Testis (tissue), 2 donors: ENCODE measurements at regions not wholly inside any gene's neighbourhood (a gene's known extent, or its start where the extent isn't known, plus 50 kb on each side); places are given as distances from the start of the nearest gene placed in this dataset.

ENCODE experiments used
- DNase-seq: peaks from one replicate; pipeline ENCODE4 v3.0.0-alpha.2; 2019
- H3K27ac ChIP-seq, 2 donors: fragments of 200-600 bp; sonication (generic); one replicate each; pipeline ENCODE4 v1.5.1; 2019
- H3K27me3 ChIP-seq: fragments of 200-600 bp; sonication (generic); one replicate; pipeline ENCODE4 v1.5.1; 2019
- H3K36me3 ChIP-seq: fragments of 200-600 bp; sonication (generic); one replicate; pipeline ENCODE4 v1.5.1; 2017; ENCODE audit warnings: low read depth; ENCODE audit errors: missing control alignments
- H3K4me1 ChIP-seq: fragments of 200-600 bp; sonication (generic); one replicate; pipeline ENCODE4 v1.5.1; 2019
- H3K4me3 ChIP-seq, 2 donors: fragments of 200-600 bp; sonication (generic); one replicate each; pipeline ENCODE4 v1.5.1; 2017 to 2019
- H3K9me3 ChIP-seq: fragments of 200-600 bp; sonication (generic); one replicate; pipeline ENCODE4 v1.5.1; 2017
- POLR2A ChIP-seq: fragments of 450-650 bp; IDR thresholded peaks from one replicate; pipeline ENCODE4 v1.6.1; 2017; ENCODE audit warnings: antibody characterized with exemption, mild to moderate bottlenecking, moderate library complexity
- WGBS, 2 donors: methylation state at CpG; one replicate each; pipeline ENCODE4 v1.1.5; 2018; 5-methylcytosine and 5-hydroxymethylcytosine counted together
- intact Hi-C: fragments of 100-400 bp; cut with DNase I; formaldehyde crosslinking; loops from one replicate; pipeline ENCODE4 v1.15.1; 2023; ENCODE audit warnings: low total_unique reads
- TF ChIP-seq, protein P1 (sequence below), 3 experiments: fragments of 450-650 bp in 2 of 3; fragments of 200-600 bp in 1 of 3; sonication (generic) in 1 of 3; IDR thresholded peaks; one replicate each; pipeline ENCODE4 v1.5.1; 2016 to 2019; ENCODE audit warnings: antibody characterized with exemption in 3 of 3, mild to moderate bottlenecking in 2 of 3, moderate library complexity in 1 of 3

DNA sequence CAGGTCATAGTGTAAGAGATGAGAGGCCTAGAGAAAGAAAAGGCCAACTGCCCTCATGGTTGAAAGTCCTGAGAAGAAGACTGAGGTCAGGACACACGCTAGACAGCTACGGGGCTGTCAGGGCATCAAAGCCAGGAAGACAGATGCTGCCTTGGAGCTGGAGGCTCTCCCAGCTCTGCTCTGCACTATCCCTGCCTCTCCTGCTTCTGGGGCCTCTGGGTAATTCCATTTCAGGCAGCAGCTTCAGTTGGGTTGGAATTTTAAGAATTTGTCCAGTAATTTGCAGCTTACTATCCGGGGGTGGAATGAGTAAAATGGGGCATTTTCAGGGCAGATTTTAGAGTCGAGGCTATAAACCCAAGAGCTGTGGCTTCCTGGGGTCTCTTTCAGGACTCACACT lies 76.2 kb upstream of the CTAGE1 start:
- Histone ChIP-seq H3K27ac (no peak overlapping the region), H3K9me3 (no peaks in the 10 kb centered on the region), H3K27me3 (no peaks in the 10 kb centered on the region), H3K4me3 (no peak overlapping the region), H3K4me1 (no peaks in the 10 kb centered on the region), H3K36me3 (no peaks in the 10 kb centered on the region)
- intact Hi-C loops: loop anchor here (10.0 kb wide), 1 partner anchor 51 kb away; no protein-coding TSS in a partner anchor
- 58 to 79% methylated on average over 4 of the region's 4 CpGs for WGBS, 2 donors
- TF ChIP-seq, protein P1, sequence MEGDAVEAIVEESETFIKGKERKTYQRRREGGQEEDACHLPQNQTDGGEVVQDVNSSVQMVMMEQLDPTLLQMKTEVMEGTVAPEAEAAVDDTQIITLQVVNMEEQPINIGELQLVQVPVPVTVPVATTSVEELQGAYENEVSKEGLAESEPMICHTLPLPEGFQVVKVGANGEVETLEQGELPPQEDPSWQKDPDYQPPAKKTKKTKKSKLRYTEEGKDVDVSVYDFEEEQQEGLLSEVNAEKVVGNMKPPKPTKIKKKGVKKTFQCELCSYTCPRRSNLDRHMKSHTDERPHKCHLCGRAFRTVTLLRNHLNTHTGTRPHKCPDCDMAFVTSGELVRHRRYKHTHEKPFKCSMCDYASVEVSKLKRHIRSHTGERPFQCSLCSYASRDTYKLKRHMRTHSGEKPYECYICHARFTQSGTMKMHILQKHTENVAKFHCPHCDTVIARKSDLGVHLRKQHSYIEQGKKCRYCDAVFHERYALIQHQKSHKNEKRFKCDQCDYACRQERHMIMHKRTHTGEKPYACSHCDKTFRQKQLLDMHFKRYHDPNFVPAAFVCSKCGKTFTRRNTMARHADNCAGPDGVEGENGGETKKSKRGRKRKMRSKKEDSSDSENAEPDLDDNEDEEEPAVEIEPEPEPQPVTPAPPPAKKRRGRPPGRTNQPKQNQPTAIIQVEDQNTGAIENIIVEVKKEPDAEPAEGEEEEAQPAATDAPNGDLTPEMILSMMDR (IDR thresholded peaks at IDR 0.05): no peak
- TF ChIP-seq POLR2A: no peak
- no peak for DNase-seq

DNA sequence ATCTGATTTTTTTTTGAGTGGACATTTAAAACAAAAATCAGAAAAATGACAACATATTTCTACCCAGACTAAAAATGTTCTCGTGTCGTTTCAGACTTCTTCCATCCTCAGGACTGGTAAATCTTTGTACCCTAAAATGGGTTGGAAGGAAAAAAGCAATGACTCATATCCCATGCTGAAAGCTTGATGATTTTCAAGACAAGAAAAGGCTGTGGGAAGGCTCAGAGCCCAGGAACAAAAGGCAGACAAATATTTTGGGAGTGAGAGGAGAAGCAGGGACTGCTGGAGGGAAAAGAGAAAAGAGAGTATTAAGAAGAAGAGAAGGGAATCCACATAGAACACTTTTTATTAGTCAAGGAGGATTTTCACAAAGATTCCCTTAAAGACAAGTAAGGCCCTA lies 77.1 kb upstream of the CTAGE1 start:
- H3K9me3 ChIP-seq: no peaks in the 10 kb centered on the region
- H3K27ac ChIP-seq: no peak overlapping the region
- H3K27me3 ChIP-seq: no peaks in the 10 kb centered on the region
- WGBS, 2 donors: 76 to 78% methylated on average over 2 of the region's 2 CpGs
- H3K4me3 ChIP-seq: no peak overlapping the region
- H3K36me3 ChIP-seq: no peaks in the 10 kb centered on the region
- intact Hi-C loops: loop anchor here (10.0 kb wide), 1 partner anchor 50 kb away; no protein-coding TSS in a partner anchor
- H3K4me1 ChIP-seq: no peaks in the 10 kb centered on the region
- DNase-seq: no peak
- TF ChIP-seq POLR2A: no peak
- TF ChIP-seq, protein P1 (IDR thresholded peaks at IDR 0.05): no peak

DNA sequence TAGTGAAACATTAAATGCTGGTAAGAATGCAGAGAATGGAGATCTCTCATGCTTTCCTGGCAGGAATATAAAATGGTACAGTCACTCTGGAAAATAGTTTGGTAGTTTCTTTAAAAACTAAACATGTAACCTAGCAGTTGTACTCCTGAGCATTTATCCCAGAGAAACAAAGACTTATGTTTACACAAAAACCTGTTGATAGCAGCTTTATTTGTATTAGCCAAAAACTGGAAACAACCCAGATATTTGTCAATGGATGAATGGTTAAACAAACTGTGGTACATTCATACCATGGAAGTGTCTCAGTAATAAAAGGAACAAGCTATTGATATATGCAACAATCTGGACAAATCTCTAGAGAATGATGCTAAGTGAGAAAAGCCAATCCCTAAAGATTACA lies 81.7 kb upstream of the CTAGE1 start:
- Histone ChIP-seq H3K4me1 (no peaks in the 10 kb centered on the region), H3K36me3 (no peaks in the 10 kb centered on the region), H3K27me3 (no peaks in the 10 kb centered on the region), H3K27ac (no peak overlapping the region), H3K9me3 (no peaks in the 10 kb centered on the region), H3K4me3 (no peak overlapping the region)
- intact Hi-C loops: loop anchor here (10.0 kb wide), 1 partner anchor 45 kb away; no protein-coding TSS in a partner anchor
- DNase-seq: no peak
- TF ChIP-seq POLR2A: no peak
- TF ChIP-seq, protein P1 (IDR thresholded peaks at IDR 0.05): no peak

DNA sequence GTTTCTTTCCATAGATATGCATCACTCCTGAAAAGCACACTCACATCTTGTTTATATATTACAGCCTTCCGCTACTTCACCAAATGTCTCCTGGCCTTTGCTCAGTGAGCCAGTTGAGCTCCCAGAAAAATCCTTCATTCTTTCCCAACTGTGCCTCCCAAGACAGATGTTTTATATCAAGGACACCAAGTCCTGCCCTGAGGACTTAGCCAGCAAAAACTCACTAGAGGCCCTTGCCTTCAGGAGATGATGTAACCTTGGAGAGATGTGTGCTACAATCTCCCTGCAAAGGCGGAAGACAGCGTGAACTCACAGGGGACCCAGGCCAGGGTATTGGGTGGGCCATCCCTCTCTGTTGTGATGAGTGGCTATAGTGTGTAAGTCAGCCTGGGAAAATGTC lies 86.1 kb upstream of the CTAGE1 start:
- TF ChIP-seq POLR2A: no peak
- TF ChIP-seq, protein P1 (IDR thresholded peaks at IDR 0.05): no peak
- no peak for DNase-seq
- H3K4me1 ChIP-seq: no peaks in the 10 kb centered on the region
- H3K27me3 ChIP-seq: no peaks in the 10 kb centered on the region
- H3K4me3 ChIP-seq: no peak overlapping the region
- no peaks in the 10 kb centered on the region for H3K36me3 ChIP-seq
- H3K9me3 ChIP-seq: no peaks in the 10 kb centered on the region
- intact Hi-C loops: no loop called here
- WGBS, 2 donors: 54 to 76% methylated on average over 3 of the region's 3 CpGs
- H3K27ac ChIP-seq: no peak overlapping the region

DNA sequence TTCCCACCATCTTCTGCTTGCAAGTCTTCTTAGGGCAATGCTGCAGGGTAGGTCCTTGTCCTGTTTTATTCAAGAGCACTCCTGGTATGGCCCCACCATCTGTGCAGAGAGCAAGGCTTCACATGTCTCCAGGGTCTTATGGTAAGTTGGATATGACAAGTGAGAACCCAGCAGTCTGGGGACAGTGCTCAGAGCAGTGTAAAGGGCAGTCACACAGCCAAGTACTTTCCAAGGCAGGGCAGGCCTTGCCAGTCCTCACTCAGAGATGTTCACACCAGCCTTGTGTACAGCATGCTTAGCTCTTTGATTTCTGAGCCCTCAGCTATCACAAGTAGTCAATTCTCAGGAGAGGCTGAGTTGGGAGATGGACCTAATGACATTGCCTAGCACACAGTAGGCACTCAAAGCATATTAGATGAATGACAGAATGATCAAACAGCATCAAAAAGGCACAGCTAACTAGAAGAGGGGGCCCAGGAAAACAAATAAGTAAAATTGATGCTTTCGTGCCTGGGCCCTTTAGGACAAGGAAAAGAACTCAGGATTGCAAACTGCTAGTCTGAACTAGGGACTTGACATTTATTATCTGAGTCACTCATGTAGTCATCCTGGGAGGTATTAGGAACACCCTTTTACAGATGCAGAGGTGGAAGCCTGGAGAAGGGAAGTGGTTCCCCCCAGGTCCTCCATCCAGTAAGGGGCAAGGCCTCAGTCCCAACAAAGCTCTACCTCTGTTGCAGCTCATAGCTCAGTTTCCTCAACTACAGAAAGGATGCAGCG lies 86.7 kb upstream of the CTAGE1 start:
- intact Hi-C loops: no loop called here
- no peaks in the 10 kb centered on the region for H3K27me3 ChIP-seq
- TF ChIP-seq, protein P1 (IDR thresholded peaks at IDR 0.05): no peak
- TF ChIP-seq POLR2A: no peak
- 88 to 91% methylated on average over 2 of the region's 2 CpGs for WGBS, 2 donors
- no peak overlapping the region for H3K27ac ChIP-seq
- no peaks in the 10 kb centered on the region for H3K36me3 ChIP-seq
- H3K4me1 ChIP-seq: no peaks in the 10 kb centered on the region
- DNase-seq: no peak
- no peaks in the 10 kb centered on the region for H3K9me3 ChIP-seq
- no peak overlapping the region for H3K4me3 ChIP-seq
